ENCODE measurements at regions not wholly inside any gene's neighbourhood (a gene's known extent, or its start where the extent isn't known, plus 50 kb on each side); places are given as distances from the start of the nearest gene placed in this dataset.

- H3K27me3 ChIP-seq (replicated peaks; ENCODE audit: control insufficient read depth, insufficient read depth, low read length), result no peaks in the 10 kb centered on the region
- no peak for TF ChIP-seq CTCF (IDR thresholded peaks at IDR 0.05; ENCODE audit: insufficient read depth, low read length, poor library complexity, severe bottlenecking)
- no peak overlapping the region for H3K4me3 ChIP-seq (replicated peaks; ENCODE audit: low read depth, low read length)
- no peak for DNase-seq (ENCODE audit: extremely low read depth, insufficient read length)
- H3K36me3 ChIP-seq (ENCODE audit: control insufficient read depth, insufficient read depth, low read length), result no peaks in the 10 kb centered on the region
These were observed 146.8 kb downstream of the BTBD3 start for GRCh38 chr20:12064540-12064939.

GRCh38 chr20:12067686-12068085, 150.0 kb downstream of the BTBD3 start:
- DNase-seq (ENCODE audit: extremely low read depth, insufficient read length), result no peak
- TF ChIP-seq CTCF (IDR thresholded peaks at IDR 0.05; ENCODE audit: insufficient read depth, low read length, poor library complexity, severe bottlenecking), result no peak
- no peak overlapping the region for H3K4me3 ChIP-seq (replicated peaks; ENCODE audit: low read depth, low read length)
- H3K27me3 ChIP-seq (replicated peaks; ENCODE audit: control insufficient read depth, insufficient read depth, low read length), result no peaks in the 10 kb centered on the region
- no peaks in the 10 kb centered on the region for H3K36me3 ChIP-seq (ENCODE audit: control insufficient read depth, insufficient read depth, low read length)

GRCh38 chr20:12068121-12068520, 150.4 kb downstream of the BTBD3 start:
- DNase-seq (ENCODE audit: extremely low read depth, insufficient read length), result no peak
- H3K27me3 ChIP-seq (replicated peaks; ENCODE audit: control insufficient read depth, insufficient read depth, low read length), result no peaks in the 10 kb centered on the region
- H3K4me3 ChIP-seq (replicated peaks; ENCODE audit: low read depth, low read length), result no peak overlapping the region
- H3K36me3 ChIP-seq (ENCODE audit: control insufficient read depth, insufficient read depth, low read length), result no peaks in the 10 kb centered on the region
- TF ChIP-seq CTCF (IDR thresholded peaks at IDR 0.05; ENCODE audit: insufficient read depth, low read length, poor library complexity, severe bottlenecking), result no peak

- Histone ChIP-seq H3K36me3 (ENCODE audit: control insufficient read depth, insufficient read depth, low read length) (no peaks in the 10 kb centered on the region), H3K27me3 (replicated peaks; ENCODE audit: control insufficient read depth, insufficient read depth, low read length) (no peaks in the 10 kb centered on the region), H3K4me3 (replicated peaks; ENCODE audit: low read depth, low read length) (no peak overlapping the region)
- no peak for DNase-seq (ENCODE audit: extremely low read depth, insufficient read length)
- no peak for TF ChIP-seq CTCF (IDR thresholded peaks at IDR 0.05; ENCODE audit: insufficient read depth, low read length, poor library complexity, severe bottlenecking)
These were observed 151.5 kb downstream of the BTBD3 start for GRCh38 chr20:12069181-12069580.

- Histone ChIP-seq H3K27me3 (replicated peaks; ENCODE audit: control insufficient read depth, insufficient read depth, low read length) (no peaks in the 10 kb centered on the region), H3K4me3 (replicated peaks; ENCODE audit: low read depth, low read length) (no peak overlapping the region), H3K36me3 (ENCODE audit: control insufficient read depth, insufficient read depth, low read length) (no peaks in the 10 kb centered on the region)
- TF ChIP-seq CTCF (IDR thresholded peaks at IDR 0.05; ENCODE audit: insufficient read depth, low read length, poor library complexity, severe bottlenecking), result no peak
- no peak for DNase-seq (ENCODE audit: extremely low read depth, insufficient read length)
These were observed 154.7 kb downstream of the BTBD3 start for GRCh38 chr20:12072221-12072953.

GRCh38 chr20:12072954-12073264, 155.2 kb downstream of the BTBD3 start:
- Histone ChIP-seq H3K4me3 (replicated peaks; ENCODE audit: low read depth, low read length) (no peak overlapping the region), H3K36me3 (ENCODE audit: control insufficient read depth, insufficient read depth, low read length) (no peaks in the 10 kb centered on the region), H3K27me3 (replicated peaks; ENCODE audit: control insufficient read depth, insufficient read depth, low read length) (no peaks in the 10 kb centered on the region)
- no peak for DNase-seq (ENCODE audit: extremely low read depth, insufficient read length)
- no peak for TF ChIP-seq CTCF (IDR thresholded peaks at IDR 0.05; ENCODE audit: insufficient read depth, low read length, poor library complexity, severe bottlenecking)

Data from GM06990 (cell line).